HEK293T (cell line): ENCODE measurements at regions not wholly inside any gene's neighbourhood (a gene's known extent, or its start where the extent isn't known, plus 50 kb on each side); places are given as distances from the start of the nearest gene placed in this dataset.

ENCODE experiments used
- CTCF ChIA-PET: fragments of 350-600 bp; formaldehyde crosslinking; extraction: SDS; loops from one replicate; lab custom pipeline; 2021; ENCODE audit warnings: antibody characterized with exemption, inconsistent platforms; lab: Yijun Ruan, JAX
- POLR2A ChIA-PET: fragments of 350-600 bp; formaldehyde crosslinking; extraction: SDS; loops from one replicate; lab custom pipeline; 2020; ENCODE audit warnings: antibody characterized with exemption, inconsistent platforms; lab: Yijun Ruan, JAX
- DNase-seq: peaks from one replicate; pipeline ENCODE4 v3.0.0; 2012; ENCODE audit warnings: mixed read lengths; ENCODE audit errors: extremely low spot score
- ARNT ChIP-seq: fragments of 450-650 bp; IDR thresholded peaks from 2 replicates; pipeline ENCODE4 v1.6.1; 2017; ENCODE audit warnings: mild to moderate bottlenecking
- BHLHE40 ChIP-seq: fragments of 450-650 bp; IDR thresholded peaks from 2 replicates; pipeline ENCODE4 v1.6.1; 2016; ENCODE audit warnings: mild to moderate bottlenecking, moderate library complexity, borderline replicate concordance
- CTBP1 ChIP-seq: fragments of 450-650 bp; IDR thresholded peaks from 2 replicates; pipeline ENCODE4 v1.6.1; 2016; ENCODE audit warnings: borderline replicate concordance
- ELF4 ChIP-seq: fragments of 450-650 bp; IDR thresholded peaks from 2 replicates; pipeline ENCODE4 v1.6.1; 2017; ENCODE audit warnings: antibody characterized with exemption
- FOXA1 ChIP-seq: fragments of 450-650 bp; IDR thresholded peaks from 2 replicates; pipeline ENCODE4 v1.6.1; 2016; ENCODE audit warnings: mild to moderate bottlenecking
- FOXK2 ChIP-seq: fragments of 450-650 bp; IDR thresholded peaks from 2 replicates; pipeline ENCODE4 v1.6.1; 2016; ENCODE audit warnings: mild to moderate bottlenecking
- FOXM1 ChIP-seq: fragments of 450-650 bp; IDR thresholded peaks from 2 replicates; pipeline ENCODE4 v1.6.1; 2017; ENCODE audit warnings: mild to moderate bottlenecking, borderline replicate concordance
- HDGF ChIP-seq: fragments of 450-650 bp; IDR thresholded peaks from 2 replicates; pipeline ENCODE4 v1.6.1; 2017; ENCODE audit warnings: antibody characterized with exemption, borderline replicate concordance
- L3MBTL2 ChIP-seq: fragments of 450-650 bp; conservative IDR thresholded peaks from 2 replicates; pipeline ENCODE4 v1.6.1; 2016; ENCODE audit warnings: mild to moderate bottlenecking
- LEF1 ChIP-seq: fragments of 450-650 bp; IDR thresholded peaks from 2 replicates; pipeline ENCODE4 v1.6.1; 2017; ENCODE audit warnings: mild to moderate bottlenecking, borderline replicate concordance
- NFRKB ChIP-seq: fragments of 450-650 bp; IDR thresholded peaks from 2 replicates; pipeline ENCODE4 v1.6.1; 2016; ENCODE audit warnings: mild to moderate bottlenecking, moderate library complexity
- SP1 ChIP-seq: fragments of 450-650 bp; IDR thresholded peaks from 2 replicates; pipeline ENCODE4 v1.6.1; 2017
- SUZ12 ChIP-seq: fragments of 450-650 bp; IDR thresholded peaks from 2 replicates; pipeline ENCODE4 v1.6.1; 2016; ENCODE audit warnings: mild to moderate bottlenecking
- TARDBP ChIP-seq: fragments of 450-650 bp; IDR thresholded peaks from 2 replicates; pipeline ENCODE4 v1.6.1; 2016
- ZNF384 ChIP-seq: fragments of 450-650 bp; IDR thresholded peaks from 2 replicates; pipeline ENCODE4 v1.6.1; 2016
- TF ChIP-seq, protein P1 (sequence below): fragments of 450-650 bp; IDR thresholded peaks from 2 replicates; pipeline ENCODE4 v1.6.1; 2016

- POLR2A ChIA-PET, result no interaction called here
- CTCF ChIA-PET, result no interaction called here
- TF ChIP-seq FOXM1 (no peak), SUZ12 (no peak), LEF1 (no peak), TARDBP (no peak), L3MBTL2 (no peak), CTBP1 (no peak), ZNF384 (no peak), SP1 (no peak), ARNT (no peak), HDGF (no peak)
- no peak for DNase-seq
These were observed 206.5 kb upstream of the IRX3 start for GRCh38 chr16:54493061-54493460.

DNA sequence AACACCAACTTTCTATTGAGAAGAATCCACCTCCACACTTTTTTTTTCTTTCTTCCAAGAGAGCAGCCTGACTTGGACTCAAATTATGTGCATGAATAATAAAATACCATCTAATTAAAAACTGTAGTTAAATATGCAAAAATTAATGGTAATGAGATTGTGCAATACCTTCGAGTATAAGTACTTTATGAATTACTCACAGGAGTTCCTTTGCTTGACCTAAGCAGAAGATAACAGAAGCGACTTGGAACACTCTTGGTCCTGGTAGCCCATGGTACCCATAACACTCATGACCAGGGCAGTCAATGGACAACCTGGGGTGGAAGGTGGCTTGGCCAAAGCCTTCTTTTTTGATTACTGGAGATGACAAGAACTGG lies 203.5 kb upstream of the IRX3 start:
- no peak for TF ChIP-seq FOXA1
- TF ChIP-seq FOXM1, result no peak
- TF ChIP-seq L3MBTL2, result no peak
- TF ChIP-seq ELF4, result no peak
- no peak for TF ChIP-seq SP1
- no peak for TF ChIP-seq TARDBP
- no peak for TF ChIP-seq LEF1
- no peak for TF ChIP-seq BHLHE40
- no peak for TF ChIP-seq HDGF
- TF ChIP-seq, protein P1, sequence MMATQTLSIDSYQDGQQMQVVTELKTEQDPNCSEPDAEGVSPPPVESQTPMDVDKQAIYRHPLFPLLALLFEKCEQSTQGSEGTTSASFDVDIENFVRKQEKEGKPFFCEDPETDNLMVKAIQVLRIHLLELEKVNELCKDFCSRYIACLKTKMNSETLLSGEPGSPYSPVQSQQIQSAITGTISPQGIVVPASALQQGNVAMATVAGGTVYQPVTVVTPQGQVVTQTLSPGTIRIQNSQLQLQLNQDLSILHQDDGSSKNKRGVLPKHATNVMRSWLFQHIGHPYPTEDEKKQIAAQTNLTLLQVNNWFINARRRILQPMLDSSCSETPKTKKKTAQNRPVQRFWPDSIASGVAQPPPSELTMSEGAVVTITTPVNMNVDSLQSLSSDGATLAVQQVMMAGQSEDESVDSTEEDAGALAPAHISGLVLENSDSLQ, result no peak
- no peak for TF ChIP-seq SUZ12
- ChIA-PET CTCF (no interaction called here), POLR2A (no interaction called here)
- no peak for DNase-seq

GRCh38 chr16:54489225-54490111 lies 202.9 kb upstream of the IRX3 start:
- ChIA-PET CTCF (no interaction called here), POLR2A (no interaction called here)
- no peak for DNase-seq
- TF ChIP-seq FOXA1 (no peak), ARNT (no peak), ZNF384 (no peak), CTBP1 (no peak), SUZ12 (no peak), L3MBTL2 (no peak), ELF4 (no peak), SP1 (no peak), TARDBP (no peak), LEF1 (no peak)
- TF ChIP-seq, protein P1, result no peak

GRCh38 chr16:54488729-54489128 lies 202.1 kb upstream of the IRX3 start:
- POLR2A ChIA-PET, result no interaction called here
- no peak for DNase-seq

DNA sequence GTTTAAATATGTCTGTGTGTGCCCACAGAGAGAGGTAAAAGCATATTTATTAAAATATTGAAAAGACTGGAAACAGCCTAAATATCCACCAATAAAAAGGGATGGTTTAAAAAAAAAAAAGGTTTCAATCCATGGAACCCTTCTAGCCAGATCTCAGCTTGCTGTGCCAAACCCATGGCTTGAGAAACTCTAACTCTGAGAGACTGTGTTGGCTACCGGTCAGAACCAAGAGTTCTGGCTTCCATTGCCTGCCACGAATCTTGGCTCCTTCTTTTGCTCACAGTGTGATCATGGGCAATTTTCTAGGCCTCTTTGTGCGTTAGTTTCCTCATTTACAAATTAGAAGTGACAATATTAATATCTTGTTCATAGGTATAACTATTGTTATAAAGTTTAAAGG lies 201.3 kb upstream of the IRX3 start:
- ChIA-PET POLR2A (no interaction called here), CTCF (no interaction called here)
- TF ChIP-seq BHLHE40 (no peak), CTBP1 (no peak), FOXM1 (no peak), ARNT (no peak), LEF1 (no peak), NFRKB (no peak), ZNF384 (no peak), ELF4 (no peak), FOXK2 (no peak), L3MBTL2 (no peak), TARDBP (no peak), FOXA1 (no peak)
- TF ChIP-seq, protein P1, result no peak
- DNase-seq, result no peak

More at GRCh38 chr16:54488729-54489128, 202.1 kb upstream of the IRX3 start:
- TF ChIP-seq ELF4 (no peak), CTBP1 (no peak), FOXM1 (no peak), NFRKB (no peak), ARNT (no peak), SUZ12 (no peak), TARDBP (no peak)
- TF ChIP-seq, protein P1, result no peak
- CTCF ChIA-PET, result no interaction called here
